Dermis blood vessel endothelial cell (primary cell): ENCODE measurements at regions not wholly inside any gene's neighbourhood (a gene's known extent, or its start where the extent isn't known, plus 50 kb on each side); places are given as distances from the start of the nearest gene placed in this dataset.

Experiments
- DNase-seq: peaks from one replicate; pipeline ENCODE4 v3.0.0; 2010

DNA sequence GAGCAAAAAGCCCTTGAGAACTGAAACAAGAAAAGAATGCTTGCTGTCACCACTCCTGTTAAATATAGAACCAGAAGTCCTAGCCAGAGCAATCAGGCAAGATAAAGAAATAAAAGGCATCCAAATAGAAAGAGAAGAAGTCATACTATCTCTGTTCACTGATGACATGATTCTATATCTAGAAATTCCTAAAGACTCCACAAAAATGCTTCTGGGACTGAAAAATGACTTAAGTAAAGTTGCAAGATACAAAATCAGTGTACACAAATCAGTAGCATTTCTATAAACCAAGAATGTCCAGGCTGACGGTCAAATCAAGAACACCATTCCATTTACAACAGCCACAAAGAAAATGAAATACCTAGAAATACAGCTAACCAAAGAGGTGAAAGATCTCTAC, 552.7 kb upstream of the SLIT2 start:
- DNase-seq: no peak

DNA sequence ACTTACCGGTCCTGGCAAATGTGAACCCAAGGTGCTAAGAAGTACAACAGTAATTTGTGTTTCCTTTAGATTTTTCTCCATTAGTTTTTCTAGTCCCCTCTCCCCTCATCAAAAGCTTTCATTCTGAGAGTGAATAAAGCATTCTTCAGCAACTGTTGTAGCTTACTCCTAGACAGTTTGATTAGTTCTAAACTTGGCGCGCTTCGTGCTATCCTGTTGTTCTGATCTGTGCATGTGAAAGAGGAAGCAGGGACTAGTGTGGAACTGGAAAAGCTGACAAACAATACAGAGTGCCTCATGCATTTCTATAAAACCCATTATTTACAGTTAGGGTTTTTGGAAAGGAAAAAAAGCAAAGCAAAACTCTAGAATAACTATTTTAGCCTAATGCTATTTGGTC, 556.9 kb upstream of the SLIT2 start:
- DNase-seq: no peak

DNA sequence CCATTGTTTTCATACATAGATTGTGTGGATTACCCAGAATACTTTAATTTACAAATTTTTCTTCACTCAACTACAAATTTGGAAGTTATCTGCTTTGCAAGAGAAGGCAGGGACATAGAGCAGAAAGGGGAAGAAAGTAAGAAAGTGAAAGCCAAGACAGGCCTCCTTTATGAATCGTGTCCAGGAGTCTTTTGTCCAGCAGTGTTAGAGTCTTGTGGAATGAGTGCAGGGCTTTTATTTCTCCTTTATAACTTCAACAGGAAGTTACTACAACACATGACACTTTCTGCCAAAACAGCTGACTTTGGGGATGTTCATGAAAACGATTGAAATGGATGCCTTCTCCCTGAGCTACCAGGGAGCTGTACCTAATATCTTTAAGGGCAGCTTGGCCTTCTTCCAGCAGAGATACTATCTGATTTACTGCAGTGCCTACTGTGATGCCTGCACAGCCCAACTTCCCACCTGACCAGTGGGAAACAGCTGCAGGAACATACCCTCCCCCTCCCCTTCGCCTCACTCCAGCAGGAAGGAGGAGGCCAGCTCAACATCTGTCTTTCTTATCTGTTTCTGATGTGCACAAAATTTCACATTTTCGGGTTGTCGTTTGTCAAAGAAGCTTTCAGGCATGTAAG, 557.7 kb upstream of the SLIT2 start:
- no peak for DNase-seq

DNA sequence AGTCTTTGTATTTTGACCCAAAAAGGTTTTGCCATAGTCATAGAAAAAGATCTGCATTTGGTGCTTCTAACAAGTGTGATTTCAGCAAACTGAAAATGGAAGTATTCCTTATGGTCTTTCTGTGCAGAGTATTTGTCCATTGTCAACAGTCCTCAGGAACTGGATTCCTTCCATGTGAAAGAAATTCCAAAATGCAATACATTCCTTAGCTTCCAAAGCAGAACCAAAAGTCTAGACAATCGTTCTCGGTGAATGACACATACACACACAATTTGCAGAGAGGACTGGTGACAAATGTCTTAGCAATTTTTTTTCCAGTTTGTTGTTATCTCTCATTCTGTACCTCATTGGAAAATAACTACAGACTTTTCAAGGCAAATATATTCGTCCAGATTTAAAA, 562.2 kb upstream of the SLIT2 start:
- DNase-seq: no peak

DNA sequence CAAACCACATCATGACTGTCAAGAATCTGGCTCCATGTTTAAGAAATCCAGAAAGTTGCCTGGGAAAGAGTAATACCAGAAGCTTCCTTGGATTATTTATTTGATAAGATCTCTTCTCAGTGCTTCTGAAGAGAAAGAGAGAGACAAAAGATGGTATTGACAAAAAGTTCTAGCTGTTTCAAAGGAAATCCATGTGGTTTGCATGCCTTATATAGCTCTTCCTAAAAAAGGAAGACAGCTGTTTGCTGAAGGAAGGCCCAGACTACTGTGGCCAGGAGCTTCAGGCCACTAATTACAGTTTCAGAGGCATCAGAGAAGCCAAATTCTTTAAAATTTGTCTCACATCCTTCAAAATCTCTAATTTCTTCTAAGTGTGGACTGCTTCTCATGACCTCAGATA, 565.2 kb upstream of the SLIT2 start:
- no peak for DNase-seq

DNA sequence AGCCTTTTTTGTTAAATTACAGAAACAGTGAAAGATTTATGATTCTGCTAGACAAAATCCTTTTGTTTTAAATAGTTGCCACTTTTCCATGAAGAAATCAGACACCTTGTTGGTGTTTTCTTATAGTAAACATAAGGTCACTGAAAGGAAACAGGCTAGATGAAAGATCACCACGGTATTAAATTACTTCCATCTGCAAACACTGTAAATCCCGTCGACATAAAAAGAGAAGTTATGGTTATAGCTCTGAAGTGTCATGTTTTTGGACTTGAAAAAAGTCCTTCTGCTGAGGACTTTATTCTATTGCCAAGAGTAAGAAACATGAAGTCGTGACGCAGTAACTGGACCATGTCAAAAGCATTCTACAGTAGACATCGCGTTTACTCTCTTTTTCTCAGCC, 567.6 kb upstream of the SLIT2 start:
- no peak for DNase-seq

DNA sequence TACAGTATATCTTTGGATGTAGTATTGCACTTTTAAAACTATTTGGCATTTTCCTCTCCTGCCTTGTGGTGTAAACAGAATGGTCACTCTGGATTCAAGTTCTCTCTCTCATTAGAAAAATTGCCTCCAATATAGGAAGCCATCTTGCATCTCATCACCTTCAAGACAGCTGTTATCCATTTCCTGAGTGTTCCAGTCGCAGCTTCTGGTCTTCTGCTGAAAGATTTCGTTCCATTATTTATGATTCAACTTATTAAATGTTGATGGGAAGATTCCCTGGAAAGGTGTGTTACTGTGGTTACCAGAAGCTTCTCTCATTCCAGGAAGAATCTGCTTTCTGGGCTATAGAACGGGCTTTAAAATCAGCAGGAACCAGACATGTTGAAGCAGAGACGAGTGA, 568.3 kb upstream of the SLIT2 start:
- DNase-seq: no peak

DNA sequence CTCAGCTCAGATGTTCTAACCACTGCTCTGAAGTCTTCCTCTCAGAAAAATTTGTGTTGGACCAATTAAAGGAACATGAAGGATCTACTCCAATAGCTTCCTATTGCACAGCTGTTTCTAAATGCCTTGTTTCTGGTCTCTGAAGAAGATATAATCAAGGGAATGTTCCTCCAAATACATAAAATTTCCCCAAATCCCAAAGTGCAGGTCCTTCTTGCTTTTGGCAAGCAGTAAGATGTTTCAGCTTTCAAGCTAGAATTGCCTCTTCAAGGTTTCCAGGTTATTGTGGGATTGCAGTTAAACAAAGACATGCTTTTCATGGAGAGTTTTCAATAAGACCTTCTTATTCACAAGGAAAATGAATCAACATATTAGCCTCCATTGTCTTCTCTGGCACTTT, 574.5 kb upstream of the SLIT2 start:
- no peak for DNase-seq

DNA sequence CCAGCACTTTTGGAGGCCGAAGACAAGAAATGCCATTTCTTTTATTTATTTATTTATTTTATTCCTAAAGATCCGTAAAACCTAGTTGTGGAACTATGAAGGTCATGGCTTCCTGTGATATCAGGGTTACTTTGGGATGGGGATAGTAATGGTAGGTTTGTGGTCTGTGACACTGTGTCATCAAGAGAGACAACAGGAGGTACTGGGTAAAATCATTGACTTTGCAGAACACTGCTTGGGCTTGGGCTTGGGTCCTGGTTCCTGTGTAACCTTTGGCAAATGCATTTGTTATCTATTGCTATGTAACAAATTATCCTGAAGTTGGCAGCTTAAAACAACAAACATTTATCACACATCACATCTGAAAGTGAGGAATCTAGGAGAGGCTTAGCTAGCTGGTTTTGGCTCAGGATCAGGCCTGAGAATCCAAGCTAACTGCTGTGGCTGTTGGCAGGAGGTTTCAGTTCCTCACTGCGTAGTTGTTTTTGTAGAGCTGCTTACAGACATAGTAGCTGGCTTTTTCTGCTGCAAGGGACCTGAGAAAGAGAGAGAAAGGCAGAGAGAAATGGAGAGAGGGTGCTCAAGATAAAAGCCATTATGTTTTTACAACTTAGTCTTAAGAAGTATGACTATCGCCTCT, 576.4 kb upstream of the SLIT2 start:
- no peak for DNase-seq

DNA sequence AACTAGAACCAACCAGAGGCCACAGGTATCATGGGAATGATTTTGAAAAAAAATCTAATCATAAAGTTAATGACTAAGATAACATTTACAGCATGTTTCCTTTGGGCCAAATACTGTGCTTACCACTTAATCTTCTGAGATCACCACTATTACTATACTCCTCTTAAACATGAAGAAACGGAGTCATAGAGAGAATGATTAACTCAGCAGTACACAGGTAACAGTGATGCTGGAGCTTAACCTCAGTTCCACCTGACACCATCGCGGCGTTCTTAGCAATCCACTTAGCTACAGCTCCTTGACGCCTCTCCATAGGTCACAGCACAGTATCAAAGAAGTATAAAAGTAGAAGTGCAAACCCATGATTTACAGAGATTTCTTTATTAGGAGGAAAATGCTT, 592.6 kb upstream of the SLIT2 start:
- no peak for DNase-seq

DNA sequence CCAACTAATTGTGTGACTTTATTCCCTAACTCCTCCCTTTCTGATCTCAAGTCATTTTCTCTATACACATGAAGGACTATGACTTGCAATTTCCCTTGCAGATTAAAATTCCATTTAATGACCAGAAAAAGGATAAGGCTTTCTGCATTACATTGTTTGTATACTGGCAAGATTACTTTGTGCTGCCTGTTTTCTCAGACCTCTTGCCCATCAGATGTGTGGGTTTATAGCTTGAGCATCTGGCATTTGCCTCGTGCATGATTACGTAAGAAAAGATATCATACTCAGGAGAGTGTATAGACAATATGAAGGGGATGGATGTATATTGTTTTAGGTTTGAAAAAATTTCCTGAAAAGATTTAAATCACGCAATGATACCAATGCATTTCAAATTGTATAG, 593.8 kb upstream of the SLIT2 start:
- DNase-seq: no peak

DNA sequence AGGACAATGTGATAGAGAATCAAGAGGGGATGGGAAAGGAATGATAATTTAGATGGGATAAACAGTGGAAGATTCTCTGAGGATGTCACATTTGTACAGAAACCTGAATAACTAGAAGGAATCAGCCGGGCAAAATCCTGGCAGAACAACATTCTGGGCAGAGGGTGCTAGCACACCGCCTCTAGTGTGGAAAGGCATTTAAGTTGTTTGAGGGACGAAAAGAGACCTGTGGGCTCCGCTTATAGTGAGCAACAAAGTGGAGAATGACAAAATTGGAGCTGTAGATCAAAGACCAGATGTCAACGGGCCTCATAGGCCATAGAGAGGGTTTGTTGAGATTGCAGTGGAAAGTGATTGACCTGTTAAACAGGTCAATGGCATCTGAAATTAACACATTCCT, 596.0 kb upstream of the SLIT2 start:
- no peak for DNase-seq

DNA sequence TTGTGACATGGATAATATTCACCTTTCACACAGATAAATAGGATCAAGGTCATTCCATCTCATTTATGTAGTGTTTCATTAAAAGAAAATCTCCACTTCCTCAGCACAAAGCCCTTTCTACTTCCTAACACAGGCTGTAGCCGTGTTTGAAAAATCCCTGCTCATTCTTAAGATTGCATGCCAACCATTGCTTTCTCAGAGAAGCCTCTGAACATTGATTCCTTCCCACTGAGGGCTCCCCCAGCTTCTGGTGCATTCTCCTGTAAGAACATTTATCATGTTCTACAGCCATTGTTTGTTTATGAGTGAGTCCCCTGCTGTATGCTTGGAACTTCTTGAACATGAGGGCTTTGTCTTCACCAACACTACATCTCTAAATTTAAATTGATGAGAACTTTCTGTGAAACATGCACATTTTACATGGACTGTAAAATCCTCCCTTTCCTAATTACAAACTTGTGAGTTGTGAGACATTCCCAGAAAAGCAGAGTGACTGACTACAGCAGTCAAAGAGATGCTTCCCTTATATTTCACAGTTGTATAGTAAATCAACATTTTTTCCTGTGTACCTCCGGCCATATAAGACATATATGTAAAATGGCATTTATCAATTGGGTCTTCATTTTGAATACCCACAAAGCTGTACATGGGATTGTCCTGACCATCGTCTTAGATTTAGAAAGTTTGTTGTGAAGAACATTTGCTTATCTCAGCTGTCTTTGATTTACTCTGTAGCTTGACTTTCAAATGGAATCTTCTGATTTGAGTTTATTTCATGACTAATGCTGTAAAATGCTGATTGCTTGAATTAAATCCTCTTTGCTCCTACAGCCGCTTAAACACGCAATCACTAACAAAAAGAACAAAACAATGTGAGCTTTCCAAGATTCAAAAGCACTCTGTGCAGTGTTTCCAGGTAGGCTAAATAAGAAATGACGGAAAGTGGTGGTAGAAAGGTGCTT, 600.5 kb upstream of the SLIT2 start:
- no peak for DNase-seq

DNA sequence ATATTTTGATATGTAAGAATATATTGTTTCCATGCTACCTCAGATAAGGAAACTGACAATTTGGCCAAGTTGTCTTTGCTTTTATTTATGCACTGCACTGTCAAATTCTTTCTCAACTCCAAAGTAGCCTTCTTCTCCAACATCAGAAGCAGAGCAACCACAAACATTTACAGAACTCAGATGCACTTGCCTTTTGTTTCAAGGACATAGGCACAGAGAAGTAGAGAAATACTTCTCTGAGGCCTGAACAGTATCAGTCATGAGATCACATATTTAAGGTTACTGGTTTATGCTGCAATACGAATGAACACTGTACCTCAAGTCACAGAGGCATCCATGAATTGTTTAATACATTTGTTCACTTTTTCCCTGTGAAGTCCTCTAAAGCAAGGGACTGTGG, 606.1 kb upstream of the SLIT2 start:
- no peak for DNase-seq

DNA sequence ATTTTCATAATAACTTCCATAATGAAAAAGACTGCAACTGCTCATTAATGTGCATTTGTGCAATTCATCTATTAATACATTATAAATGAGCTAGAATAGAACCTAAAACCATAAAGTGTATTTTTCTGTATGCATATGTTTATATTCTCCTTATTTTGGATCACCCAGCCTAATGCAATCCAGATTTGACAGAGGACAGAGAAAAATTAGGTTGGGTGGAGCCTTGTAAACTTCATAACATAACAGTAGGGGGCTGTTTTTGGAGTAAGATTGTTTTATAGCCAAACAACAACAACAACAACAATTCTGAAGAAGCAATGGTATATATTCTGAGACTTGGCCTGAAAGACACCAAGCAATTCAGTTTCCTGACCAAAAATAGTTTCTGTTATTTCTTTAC, 615.3 kb upstream of the SLIT2 start:
- DNase-seq: no peak

DNA sequence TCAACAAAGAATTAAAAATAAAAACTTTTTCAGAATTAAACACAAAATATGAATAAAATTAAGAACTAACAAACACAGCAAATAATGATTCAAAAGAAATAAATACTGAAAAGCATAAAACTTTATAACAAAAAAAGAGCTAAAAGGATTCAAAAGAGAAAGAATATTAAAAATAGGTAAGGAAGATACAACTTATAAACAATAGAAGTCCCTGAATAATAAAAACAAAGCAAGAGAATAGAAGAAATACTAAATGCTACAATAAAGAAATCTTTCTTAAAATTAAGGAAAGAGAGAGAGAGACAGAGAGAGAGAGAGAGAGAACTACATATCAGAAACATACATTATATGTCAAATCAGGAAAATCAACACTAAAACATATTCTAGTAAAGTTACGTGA, 619.9 kb upstream of the SLIT2 start:
- no peak for DNase-seq

DNA sequence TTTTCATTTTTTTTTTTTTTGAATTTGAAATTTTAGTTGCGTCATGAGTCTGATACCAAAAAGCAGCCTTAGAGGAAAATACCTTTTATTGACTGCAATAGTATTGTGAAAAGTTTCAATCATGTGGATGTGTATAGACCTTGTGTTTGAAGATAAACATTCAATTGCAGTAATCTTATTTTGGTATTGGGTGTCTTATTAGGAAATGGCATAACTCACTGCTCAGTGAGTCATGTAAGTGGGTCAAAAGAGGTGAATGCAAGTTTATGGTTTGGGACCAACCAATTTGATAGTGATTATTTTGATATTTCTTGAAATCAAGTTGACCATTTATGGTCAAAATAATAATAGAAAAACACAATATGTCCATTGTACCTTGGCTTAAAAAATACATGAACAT, 627.8 kb upstream of the SLIT2 start:
- no peak for DNase-seq

DNA sequence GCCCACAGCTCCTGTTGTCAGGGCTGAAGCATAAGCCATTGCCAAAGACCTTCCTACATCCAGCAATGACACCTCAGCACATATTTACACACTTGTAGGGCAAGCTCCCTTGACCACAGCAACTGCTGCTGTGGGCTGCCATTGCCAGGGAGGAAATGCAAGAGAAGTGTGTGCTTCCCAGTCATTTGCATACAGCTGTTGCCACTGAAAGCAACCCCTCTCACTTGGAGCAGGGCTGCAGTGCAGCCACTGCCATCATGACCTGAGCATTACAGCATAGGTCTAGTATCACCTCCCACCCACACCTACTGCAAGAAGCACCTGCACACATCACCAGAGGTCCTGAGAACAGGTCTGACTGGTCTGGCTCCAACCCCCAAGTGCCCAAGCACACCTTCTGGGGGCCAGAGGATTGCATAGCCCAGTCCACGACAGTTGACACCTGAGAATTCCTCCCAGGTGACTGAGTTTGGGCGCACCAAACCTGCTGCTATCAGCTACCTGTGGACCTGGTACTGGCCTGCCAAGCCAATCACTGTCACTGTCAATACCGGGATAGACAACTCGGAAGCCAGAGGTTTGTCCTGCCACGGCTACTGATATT, 636.5 kb upstream of the SLIT2 start:
- DNase-seq: no peak

DNA sequence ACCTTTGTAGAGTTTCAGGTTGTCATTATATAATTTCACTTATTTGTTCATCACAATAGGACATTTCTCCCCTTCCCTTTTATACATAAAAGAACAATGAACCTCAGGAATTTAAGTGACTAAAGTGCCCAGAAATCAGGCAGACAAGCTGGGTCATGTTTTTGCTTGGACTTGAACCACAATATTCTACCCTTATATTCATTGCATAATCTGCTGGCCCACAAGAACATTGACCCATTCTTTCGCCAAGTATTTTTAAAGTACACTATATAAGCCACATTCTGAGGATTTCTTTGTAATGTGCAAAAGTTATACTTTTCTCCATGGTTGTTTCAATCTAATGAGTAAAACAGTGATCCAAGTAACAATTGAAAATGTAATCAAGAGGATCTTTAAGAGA, 637.5 kb upstream of the SLIT2 start:
- no peak for DNase-seq

DNA sequence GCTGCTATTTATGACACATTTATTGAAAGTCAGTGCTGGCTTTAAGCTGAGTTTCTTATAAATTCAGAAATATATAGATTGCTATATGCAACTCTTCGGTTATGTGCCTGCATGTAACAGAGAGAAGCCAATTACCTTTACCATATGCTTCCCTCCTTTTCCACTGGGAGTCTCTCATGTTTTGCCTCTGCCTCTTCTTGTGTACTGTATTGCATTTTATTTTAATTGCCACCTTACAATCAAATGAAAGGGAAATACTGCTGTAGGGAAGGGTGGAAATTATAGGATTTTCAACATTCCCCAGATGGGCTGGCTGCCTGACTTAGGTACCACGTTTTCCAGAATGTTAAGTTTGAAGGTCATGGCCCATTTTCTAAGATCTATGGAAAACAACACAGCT, 655.4 kb upstream of the SLIT2 start:
- DNase-seq: no peak

DNA sequence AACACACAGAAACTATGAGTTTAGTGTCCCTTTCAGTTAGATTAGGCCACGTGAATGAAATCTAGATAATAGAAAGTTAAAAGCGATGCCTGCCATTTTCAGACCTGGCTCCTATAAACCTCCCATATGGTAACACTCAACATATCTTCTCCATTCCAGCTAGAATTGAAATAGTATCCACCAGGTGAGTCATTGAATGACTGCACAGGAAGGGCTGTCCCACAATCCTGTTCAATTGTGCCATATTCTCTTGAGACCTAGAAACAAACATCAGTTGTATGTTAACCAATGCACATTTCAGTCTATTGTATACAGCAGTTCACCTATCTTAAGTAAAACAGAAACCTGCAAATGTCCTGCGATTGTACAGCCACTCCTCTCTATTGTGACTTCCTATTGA, 659.3 kb upstream of the SLIT2 start:
- no peak for DNase-seq

DNA sequence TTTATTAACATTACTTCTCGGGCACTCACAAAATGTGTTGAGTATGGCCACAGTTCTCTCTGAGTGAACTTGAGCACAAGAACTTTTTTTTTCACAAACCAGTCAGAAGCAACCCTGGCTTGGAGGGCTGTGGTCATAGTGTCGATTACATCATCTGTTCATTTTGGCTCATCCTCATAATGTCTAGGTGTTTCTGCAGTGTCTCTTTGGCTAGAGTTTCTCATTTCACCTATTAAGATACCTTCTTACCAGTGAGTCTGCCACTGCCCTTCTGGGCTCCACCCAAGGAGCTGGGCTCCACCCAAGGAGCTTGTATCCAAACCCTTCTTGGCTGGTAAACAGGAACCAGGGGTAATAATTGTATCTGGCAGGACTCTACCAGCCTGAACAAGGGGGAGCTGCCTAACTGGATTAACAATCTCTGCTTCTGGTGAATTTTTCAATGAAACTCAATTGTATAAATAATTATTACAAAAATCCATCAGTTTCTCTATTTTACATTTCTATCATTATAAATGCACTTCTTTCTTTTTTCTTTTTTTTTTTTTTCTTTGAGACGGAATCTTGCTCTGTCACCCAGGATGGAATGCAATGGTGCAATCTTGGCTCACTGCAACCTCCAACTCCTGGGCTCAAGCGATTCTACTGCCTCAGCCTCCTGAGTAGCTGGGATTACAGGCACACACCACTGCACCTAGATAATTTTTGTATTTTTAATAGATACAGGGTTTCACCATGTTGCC, 667.7 kb upstream of the SLIT2 start:
- no peak for DNase-seq

DNA sequence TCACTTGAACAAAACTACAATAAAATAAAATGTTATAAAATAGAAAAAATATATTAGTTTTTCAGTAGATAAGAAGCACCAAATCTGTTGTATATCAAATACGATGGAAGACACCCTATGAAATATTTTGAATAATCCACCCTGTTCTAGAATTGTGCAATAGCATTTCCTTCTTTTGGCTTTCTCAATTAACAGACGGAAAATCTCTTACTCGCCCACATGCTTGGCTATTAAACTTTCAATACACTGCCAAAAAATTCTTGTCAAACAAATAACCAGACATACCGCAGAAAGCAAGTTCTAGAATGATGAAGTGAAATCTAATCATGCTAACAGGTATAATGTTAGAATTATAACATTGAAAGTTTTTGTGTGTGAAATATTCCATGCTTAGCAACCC, 671.6 kb upstream of the SLIT2 start:
- no peak for DNase-seq
